GM18870 (cell line): ENCODE measurements at regions not wholly inside any gene's neighbourhood (a gene's known extent, or its start where the extent isn't known, plus 50 kb on each side); places are given as distances from the start of the nearest gene placed in this dataset.
"Not testable (repeated sequence)": the region's sequence is repeated elsewhere in the genome, so short reads cannot be mapped to it uniquely, and the experiment has no call there.

ENCODE experiments used
- ATAC-seq: cut with Tn5 transposase; IDR thresholded peaks from one replicate; pipeline ENCODE4 v1.9.1; 2021; ENCODE audit warnings: moderate library complexity; ENCODE audit not compliant: unreplicated experiment

DNA sequence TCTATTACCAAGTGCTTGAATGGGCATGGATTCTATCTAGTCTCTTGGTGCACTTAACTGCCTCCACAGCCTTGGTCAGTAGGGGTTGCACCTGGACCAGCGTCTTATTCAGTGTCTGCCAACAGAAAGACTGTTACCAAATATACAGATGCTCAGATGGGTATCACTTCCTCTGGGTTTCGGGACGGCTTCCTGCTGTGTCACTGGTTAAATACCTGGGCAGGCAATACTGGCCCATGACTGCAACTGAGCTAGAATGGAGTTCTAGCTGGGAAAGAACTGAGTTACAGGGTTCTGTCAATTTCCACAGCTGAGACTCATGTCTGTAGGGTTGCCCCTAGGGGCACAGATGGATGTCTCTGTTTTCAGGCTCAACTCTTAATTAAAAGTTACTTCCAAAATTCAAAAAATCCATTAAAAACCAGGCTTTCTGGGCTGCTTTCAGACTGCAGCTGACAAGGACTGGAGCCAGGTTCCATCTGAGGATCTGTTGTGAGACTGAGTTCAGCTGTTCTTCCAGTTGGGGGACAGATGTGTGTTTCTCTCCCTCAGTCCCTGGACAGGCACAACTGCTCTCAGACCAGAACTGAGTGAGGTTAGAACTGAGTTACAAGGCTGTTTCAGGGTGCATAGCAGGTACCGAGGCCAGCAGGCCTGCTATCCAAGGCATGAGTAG lies 789.6 kb upstream of the SLC8A1 start:
- ATAC-seq: no peak

DNA sequence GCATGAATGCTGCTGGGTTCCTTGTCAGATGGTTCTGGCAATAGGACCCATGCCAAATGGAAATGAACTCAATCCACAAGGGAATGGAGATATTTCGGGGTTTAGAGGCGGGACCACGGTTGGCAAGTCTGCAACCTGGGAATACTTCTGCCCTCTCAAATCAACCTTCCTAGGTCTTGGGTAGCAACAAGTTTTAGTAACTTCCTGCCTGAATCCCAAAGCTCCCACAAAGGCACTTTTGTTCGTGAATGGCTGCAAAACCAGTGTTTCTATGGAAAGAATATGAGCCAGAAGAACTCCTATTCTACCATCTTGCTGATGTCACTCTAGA lies 790.1 kb upstream of the SLC8A1 start:
- ATAC-seq: no peak

DNA sequence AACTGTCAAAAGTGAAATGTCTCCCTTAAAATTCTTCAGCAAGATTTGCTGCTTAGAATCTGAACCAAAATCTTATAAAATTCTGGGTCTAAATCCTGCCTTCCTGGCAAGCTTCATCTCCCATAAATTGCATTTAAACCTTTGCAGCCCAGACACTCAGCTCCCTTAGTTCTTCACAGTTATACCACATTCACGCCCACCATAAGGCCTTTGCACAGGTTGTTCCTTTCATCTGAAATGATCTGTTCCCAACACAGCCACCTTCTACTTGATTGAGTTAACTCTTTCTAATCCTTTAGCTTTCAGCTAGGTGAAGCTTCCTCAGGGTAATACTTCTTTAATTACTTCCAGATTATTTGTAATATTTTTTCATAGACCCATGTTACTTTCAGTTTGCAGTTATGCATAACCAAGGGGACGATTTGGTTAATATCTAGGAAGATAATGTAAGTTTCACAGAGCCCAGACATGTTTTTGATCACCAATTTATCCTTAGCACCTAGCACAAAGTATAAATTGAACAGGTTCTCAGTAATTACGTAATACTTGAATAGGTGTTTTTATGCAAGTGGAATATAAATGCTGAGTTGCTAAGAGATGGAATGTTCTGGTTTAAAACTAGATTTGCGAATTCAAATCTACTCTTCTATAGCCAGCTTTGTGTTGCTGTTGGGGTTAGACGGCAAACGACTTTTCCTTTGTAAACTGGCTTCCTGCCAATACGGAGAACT lies 779.7 kb upstream of the PKDCC start:
- ATAC-seq: no peak

DNA sequence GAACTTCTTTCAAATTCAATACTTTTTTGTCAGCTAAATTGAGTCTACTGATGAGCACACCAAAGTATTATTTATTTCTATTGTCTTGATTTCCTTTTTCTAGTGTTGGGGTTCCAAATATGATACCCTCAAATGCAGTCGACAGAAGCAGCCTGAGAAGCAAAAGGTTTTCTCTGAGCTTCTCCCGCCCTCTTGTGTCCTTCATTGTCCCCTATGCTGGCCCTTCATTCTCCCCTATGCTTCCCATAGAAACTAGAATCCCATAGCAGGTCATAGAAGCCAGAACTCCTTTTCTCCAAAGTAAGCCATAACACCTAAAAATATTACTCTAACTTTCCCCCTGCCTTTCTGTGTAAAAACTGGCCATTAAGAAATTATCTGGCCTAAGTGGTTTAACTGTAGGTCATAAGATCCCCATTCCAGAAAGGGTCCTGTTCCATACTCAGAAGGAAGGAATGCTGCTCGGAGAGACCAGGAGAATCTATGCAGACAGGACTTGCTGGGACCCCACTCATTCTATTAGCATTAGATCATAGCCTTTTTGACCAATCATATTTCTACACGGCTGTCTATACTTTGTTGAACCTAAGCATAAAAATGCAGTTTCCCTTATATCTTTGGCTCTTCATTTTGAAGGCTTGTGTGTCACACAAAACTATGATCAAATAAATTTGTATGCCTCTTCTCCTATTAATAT lies 764.6 kb upstream of the PKDCC start:
- ATAC-seq: no peak

DNA sequence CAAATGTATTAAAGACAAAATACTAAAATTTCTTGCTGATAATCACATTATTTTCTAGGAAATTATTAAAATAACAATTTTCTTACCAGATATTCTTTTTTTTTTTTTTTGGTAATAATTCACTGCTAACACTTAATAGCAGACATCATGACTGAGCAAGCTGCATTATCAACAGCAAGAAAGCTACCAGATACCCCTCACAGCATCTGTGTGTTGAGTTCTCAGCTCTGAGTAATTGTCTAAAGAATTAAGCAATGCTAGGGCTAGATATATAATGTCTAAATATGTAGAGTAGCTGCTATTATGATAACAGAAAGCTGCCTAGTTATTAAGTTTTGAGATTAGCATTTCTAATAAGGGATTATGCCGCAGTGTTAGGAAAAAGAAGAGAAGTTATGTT lies 754.3 kb upstream of the PKDCC start:
- no peak for ATAC-seq

DNA sequence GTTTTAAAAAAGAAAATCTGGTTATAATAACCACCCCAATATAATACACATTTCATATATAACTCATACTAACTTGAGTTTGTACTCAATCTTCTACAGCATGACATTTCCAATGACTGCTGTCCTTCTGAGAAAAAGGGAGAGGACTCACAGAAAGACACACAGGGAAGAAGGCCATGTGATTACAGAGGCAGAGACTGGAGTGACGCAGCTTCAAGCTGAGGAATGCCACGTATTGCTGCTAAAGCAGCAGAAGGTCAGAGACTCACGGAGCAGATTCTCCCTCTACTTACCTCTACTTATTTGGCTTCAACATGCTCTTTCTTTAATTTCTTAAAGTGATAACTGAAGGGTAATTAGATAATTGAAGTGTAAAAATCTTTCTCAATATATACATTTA lies 753.5 kb upstream of the PKDCC start:
- ATAC-seq: no peak

DNA sequence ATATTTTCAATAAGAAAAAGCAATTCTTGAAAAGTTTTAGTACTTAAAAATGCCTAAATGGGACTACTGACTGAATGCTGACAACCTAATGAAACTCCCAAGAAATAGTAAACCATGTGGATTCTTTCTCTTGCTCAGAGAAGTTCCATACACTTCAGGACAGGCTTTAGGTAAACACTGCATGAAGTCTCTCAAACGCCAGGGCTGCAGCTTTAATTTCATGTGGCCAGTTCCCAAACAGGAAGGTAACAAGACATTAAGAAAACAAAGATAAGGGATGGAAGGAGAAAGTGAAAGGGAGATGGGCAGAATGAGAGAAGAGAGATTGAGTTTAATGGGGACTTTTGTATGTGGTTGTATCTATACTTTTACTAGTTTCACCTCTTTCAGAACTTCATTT lies 734.7 kb upstream of the PKDCC start:
- ATAC-seq: no peak

DNA sequence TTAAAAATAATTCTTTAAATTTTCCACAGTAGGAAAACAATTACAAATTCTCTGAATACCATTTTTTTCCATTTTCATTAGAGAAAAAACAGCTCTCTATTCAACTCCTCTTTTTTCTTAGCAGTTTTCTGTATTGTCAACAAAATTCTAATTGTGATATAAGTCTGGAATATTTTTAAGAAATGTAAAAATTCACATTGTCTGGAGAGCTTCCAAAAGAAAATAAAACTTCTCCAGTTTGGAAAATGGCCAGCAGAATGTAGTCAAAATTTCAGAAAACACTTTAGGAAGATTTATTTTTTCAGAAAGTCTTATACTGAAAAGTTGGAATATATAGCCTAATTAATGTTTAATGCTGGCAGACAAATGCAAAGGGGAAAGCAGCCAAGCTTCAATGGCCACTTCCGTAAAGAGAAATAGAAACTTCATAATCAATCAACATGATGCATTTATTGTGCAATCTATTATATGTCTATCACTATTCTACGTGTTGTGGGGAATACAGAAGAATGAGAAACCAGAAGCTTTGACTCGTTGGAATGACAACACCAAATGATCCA lies 733.2 kb upstream of the PKDCC start:
- ATAC-seq: no peak

DNA sequence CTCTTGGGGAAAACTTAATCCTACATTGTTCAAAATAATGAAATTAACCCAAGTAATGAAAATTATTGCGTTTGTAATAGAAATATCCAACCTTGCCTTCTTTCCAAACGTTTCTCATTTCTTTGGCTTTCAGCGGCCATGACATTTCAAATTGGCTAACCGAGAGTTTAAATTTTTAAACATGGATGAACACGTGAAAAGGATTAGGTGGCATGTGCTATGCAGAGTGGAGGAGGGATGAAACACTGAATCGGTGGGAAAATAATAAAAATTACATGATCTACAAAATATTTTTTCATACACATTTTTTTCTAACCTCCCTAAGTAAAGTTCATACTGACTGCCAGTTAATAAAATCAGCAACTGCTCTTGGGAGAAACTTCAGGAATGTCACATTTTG lies 728.4 kb upstream of the PKDCC start:
- ATAC-seq: no peak

DNA sequence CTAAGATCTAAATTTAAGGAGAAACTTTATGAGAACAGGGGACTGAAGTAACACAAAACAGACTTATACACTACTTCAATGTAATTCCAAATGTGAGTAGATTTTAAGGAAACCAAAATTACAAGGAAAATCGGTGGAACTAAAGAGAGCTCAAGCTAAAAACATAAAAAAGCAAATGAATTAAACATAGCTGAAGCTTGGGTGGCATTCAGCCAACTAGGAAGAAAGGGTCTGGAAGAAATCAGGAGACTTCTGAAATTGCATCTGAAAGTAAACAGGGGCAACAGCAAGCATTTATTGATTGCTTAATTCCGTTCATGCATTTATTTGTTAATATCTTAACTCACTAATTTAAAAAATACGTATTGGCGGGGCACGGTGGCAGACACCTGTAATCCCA lies 727.3 kb upstream of the PKDCC start:
- no peak for ATAC-seq

DNA sequence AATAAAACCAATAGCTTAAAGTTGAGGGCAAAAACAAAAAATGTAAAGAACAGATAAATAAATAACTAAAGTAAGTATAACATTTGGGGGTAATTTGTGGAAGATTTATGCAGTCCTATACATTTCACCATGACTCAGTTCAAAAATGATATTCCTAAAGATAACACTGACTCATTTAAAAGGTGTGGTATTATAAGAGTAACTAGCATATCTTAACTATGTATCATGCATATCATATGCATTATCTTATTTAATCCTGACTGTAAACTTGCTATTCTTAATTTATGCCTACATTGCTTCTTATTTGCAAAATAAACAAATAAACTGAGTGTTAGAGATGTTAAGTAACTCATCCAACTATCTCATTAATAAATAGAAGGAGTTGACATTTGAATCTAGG lies 726.5 kb upstream of the PKDCC start:
- ATAC-seq: no peak

DNA sequence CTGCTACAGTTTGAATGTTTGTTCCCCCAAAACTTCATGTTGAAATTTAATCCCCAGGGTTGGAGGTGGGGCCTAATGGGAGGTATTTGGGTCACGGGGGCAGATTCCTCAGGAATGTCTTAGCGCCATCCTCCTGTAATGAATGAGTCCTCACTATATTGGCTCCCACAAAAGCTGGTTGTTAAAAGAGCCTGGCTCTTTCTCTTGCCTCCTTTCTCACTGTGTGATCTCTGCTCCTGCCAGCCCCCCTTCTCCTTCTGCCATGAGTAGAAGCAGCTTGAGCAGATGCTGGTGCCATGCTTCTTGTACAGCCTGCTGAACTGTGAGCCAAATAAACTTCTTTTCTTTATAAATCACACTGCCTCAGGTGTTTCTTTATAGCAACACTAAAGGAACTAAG lies 721.0 kb upstream of the PKDCC start:
- no peak for ATAC-seq

DNA sequence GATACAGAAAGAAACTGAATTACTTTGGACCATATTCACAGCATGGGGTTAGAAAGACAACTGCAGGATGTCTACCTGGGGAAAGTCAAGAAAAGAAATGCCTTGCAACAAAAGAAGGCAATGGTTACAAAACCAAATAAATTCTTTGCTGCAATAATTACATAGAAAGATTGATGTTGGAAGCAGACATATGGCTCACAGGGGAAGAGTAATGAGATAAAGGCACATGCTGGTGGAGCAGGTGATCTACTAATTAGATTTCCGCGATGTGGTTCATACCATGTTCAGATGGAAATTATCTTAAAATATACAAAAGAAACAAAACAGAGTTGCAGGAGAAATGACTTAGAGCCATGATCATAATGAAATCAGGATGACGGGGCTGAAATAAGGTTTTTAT lies 718.8 kb upstream of the PKDCC start:
- no peak for ATAC-seq

DNA sequence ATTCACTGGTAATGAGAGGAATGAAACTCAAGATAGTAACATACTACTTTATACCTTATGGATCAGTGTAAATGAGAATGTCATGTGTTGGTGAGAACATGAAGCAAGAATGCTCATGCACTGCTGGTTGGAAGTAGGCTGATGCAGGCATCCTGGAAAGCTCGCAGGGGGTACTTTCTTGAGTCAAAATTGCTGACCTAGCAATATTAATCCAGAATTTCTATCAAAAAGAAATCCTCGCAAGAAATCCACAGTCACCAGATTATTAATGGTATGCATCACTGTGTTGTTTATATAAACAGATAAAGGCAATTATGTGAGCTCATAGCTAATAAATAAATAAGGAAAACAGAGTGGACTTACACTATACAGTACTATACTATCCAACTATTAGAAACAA lies 713.7 kb upstream of the PKDCC start:
- no peak for ATAC-seq

DNA sequence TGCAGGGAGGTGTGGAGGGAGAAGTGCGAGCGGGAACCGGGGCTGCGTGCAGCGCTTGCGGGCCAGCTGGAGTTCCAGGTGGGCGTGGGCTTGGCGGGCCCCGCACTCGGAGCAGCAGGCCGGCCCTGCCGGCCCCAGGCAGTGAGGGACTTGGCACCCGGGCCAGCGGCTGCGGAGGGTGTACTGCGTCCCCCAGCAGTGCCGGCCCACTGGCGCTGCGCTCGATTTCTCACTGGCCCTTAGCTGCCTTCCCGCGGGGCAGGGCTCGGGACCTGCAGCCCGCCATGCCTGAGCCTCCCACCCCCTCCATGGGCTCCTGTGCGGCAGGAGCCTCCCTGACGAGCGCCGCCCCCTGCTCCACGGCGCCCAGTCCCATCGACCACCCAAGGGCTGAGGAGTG lies 712.2 kb upstream of the PKDCC start:
- ATAC-seq: not testable (repeated sequence)

DNA sequence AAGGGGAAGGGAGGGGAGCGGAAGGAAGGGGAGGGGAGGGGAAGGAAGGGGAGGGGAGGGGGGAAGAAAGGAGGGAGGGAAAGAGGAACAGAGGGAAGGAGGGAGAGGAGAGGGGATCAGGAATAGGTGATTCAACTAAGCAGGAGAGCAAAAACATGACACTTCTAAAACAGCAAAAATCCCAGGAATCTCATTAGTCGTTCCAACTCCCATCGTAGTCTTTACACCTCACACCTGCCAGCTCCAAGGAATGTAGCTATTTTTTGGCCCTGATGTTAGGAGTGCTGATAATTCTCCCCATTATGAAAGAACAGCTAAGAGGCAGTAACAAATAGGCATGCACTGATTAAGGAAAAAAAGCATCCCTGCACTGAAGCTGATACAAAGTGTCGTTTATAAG lies 709.9 kb upstream of the PKDCC start:
- no peak for ATAC-seq

DNA sequence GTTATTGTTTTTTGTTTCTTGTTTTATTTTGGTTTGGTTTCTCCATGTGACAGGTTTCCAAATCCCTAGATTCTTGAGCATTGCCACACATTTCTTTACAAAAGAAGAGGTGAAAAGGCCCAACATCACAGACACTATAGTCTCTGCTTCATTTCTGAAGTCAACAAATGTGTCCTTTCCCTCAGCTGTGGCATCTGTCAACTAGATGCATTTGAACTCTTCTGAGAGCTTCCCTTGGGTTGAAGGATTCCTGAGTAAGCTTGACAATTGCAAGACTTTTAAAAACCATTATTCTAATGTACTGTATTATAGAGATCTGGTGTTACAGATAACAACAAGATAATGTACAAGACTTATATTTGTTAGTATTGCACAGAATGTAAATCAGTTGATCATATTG lies 703.3 kb upstream of the PKDCC start:
- no peak for ATAC-seq

DNA sequence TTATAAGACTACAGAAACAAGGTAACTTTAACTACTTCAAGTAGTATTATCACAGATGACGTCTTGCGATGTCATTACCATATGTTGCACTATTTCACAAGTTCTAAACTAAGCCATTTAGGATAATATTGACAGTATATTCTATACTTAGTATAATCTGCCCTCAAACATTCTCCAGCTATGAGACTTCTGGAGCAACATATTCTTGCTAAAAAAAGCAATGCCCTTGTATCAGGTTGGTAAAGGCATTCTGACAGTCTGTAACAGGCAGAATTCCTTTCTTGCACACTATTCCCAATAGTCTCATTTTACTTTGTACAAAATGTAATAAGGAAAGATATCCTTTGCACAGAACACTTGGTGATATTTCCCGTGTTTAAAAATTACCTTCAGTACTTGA lies 694.8 kb upstream of the PKDCC start:
- ATAC-seq: no peak

DNA sequence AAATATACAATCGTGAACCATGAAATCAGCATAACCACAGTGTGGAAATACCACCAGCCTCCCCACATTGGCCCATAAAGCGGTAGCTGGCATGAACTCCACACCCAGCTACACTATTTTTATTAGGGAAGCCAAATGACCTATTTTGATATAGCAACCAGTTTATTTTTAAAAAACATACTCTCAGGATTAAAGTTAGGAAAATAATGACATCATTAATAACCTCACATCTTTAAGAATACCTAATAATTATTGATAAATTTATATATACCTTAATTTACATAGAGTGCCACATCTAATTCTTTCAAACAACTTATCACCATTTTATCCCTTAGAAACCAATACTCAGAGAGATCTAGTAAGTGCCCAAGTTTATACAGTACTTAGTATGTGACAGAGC lies 692.0 kb upstream of the PKDCC start:
- ATAC-seq: no peak

DNA sequence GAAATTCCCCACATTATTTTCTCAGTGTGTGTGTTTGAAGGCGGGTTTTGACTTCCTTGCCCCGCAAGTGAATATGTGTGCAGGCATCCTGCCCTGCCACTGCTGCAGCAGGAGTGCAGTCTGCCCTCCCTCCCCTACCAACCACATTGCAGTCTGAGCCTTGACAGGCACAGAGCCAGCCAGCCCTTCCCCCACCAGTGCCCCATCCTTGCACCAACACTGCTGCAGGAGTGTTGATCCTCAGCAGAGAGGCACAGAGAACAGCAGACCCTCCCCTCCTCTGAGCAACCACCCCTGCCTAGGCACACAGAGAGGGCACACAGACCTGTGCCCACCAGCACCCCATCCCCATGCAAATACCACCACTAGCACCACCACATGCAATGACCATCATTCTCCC lies 683.0 kb upstream of the PKDCC start:
- ATAC-seq: no peak

DNA sequence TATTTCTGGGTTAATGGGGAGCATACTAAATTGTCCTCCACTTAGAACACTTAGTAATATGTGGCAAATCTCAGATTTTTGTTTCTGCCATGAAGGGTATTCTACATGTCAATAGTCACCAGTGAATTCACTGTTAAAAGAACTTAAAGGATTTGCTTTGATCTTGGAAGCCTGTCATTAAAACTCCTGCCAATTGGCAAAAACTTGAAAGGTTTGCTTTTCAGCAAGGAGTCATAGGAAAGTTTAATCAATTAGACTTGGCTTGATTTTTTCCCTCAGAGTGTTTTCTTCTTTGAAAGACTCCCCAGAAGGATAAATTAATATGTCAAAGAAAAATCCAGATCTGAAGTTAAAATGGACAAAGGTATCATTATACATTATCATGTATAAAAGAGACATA lies 671.9 kb upstream of the PKDCC start:
- ATAC-seq: no peak

DNA sequence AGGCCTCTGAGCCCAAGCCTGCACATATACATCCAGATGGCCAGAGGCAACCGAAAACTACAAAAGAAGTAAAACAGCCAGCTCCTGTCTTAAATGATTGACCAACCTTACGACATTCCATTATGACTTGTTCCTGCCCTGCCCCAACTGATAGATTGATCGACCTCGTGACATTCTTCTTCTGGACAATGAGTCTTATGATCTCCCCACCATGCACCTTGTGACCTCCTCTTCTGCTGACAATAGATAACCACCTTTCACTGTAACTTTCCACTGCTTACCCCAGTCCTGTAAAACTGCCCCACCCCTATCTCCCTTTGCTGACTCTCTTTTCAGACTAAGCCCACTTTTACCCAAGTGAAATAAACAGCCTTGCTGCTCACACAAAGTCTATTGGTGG lies 670.0 kb upstream of the PKDCC start:
- no peak for ATAC-seq
